DND-41 (cell line): ENCODE measurements at regions not wholly inside any gene's neighbourhood (a gene's known extent, or its start where the extent isn't known, plus 50 kb on each side); places are given as distances from the start of the nearest gene placed in this dataset.

Experiments
- ATAC-seq: fragments of 200-7000 bp; cut with Tn5 transposase; 3 replicates; pipeline ENCODE4 v1.9.1; 2021; ENCODE audit warnings: low read depth; ENCODE audit not compliant: insufficient read depth
- DNase-seq: peaks from one replicate; pipeline ENCODE4 v3.0.0-alpha.2; 2020
- H2AFZ ChIP-seq: 2 replicates; pipeline ENCODE4 v1.6.0; 2012; ENCODE audit warnings: low read depth, low read length
- H3K27ac ChIP-seq: 2 replicates; pipeline ENCODE4 v1.5.1; 2012; ENCODE audit warnings: low read length, inconsistent platforms
- H3K27me3 ChIP-seq: fragments of 200-600 bp; sonication (generic); 2 replicates; pipeline ENCODE4 v1.6.0; 2012; ENCODE audit warnings: low read length, mild to moderate bottlenecking, inconsistent platforms; ENCODE audit not compliant: insufficient read depth, poor library complexity
- H3K36me3 ChIP-seq: 2 replicates; pipeline ENCODE4 v1.5.1; 2012; ENCODE audit warnings: low read length, inconsistent platforms; ENCODE audit not compliant: insufficient read depth
- H3K4me1 ChIP-seq: 2 replicates; pipeline ENCODE4 v1.5.1; 2012; ENCODE audit warnings: mild to moderate bottlenecking, low read length; ENCODE audit not compliant: insufficient read depth
- H3K4me2 ChIP-seq: 2 replicates; pipeline ENCODE4 v1.6.0; 2012; ENCODE audit warnings: mild to moderate bottlenecking, moderate library complexity, low read length, inconsistent platforms; ENCODE audit not compliant: insufficient read depth
- H3K4me3 ChIP-seq, 2 experiments: fragments of 200-600 bp in 1 of 2; shearing (Covaris generic) in 1 of 2; 2 replicates each; pipeline ENCODE4 v1.5.1; 2012 to 2016; ENCODE audit warnings: inconsistent platforms in 2 of 2, low read length in 2 of 2, mild to moderate bottlenecking in 2 of 2, low read depth in 1 of 2, moderate library complexity in 1 of 2
- H3K79me2 ChIP-seq: 2 replicates; pipeline ENCODE4 v1.6.0; 2012; ENCODE audit warnings: low read length, inconsistent platforms; ENCODE audit not compliant: insufficient read depth
- H3K9ac ChIP-seq: 2 replicates; pipeline ENCODE4 v1.6.0; 2012; ENCODE audit warnings: low read depth, mild to moderate bottlenecking, inconsistent platforms, low read length, moderate library complexity
- H3K9me3 ChIP-seq: 2 replicates; pipeline ENCODE4 v1.5.1; 2012; ENCODE audit warnings: low read length, moderate library complexity, mild to moderate bottlenecking, inconsistent platforms; ENCODE audit not compliant: insufficient read depth, severe bottlenecking
- H4K20me1 ChIP-seq: 2 replicates; pipeline ENCODE4 v1.6.0; 2012; ENCODE audit warnings: low read length; ENCODE audit not compliant: insufficient read depth
- CTCF ChIP-seq: IDR thresholded peaks from 2 replicates; pipeline ENCODE4 v1.5.1; 2012; ENCODE audit warnings: borderline replicate concordance, low read length, moderate library complexity, mild to moderate bottlenecking; ENCODE audit not compliant: poor library complexity, severe bottlenecking; ENCODE audit errors: extremely low read depth
- EZH2 ChIP-seq: IDR thresholded peaks from 3 replicates; pipeline ENCODE4 v1.6.1; 2012; ENCODE audit warnings: borderline replicate concordance, low read depth, mild to moderate bottlenecking, moderate library complexity, low read length, inconsistent platforms; ENCODE audit not compliant: severe bottlenecking

- H4K20me1 ChIP-seq: no peaks in the 10 kb centered on the region
- ATAC-seq (no peak), DNase-seq (no peak)
- H3K4me1 ChIP-seq: no peaks in the 10 kb centered on the region
- H3K27ac ChIP-seq: no peak overlapping the region
- H3K4me3 ChIP-seq: no peak overlapping the region
- no peaks in the 10 kb centered on the region for H3K27me3 ChIP-seq
- no peaks in the 10 kb centered on the region for H3K79me2 ChIP-seq
- H3K36me3 ChIP-seq: no peaks in the 10 kb centered on the region
- no peaks in the 10 kb centered on the region for H3K9me3 ChIP-seq
- H3K4me2 ChIP-seq: no peak overlapping the region
- TF ChIP-seq CTCF (no peak), EZH2 (no peak)
- H2AFZ ChIP-seq: no peak overlapping the region
- H3K9ac ChIP-seq: no peak overlapping the region
Observed at GRCh38 chr5:116935561-116936162, 361.0 kb upstream of the SEMA6A start.

- Histone ChIP-seq H3K79me2 (no peaks in the 10 kb centered on the region), H3K4me3 (no peak overlapping the region), H3K27me3 (no peaks in the 10 kb centered on the region), H3K4me1 (no peaks in the 10 kb centered on the region), H2AFZ (no peak overlapping the region), H4K20me1 (no peaks in the 10 kb centered on the region), H3K36me3 (no peaks in the 10 kb centered on the region), H3K9me3 (no peaks in the 10 kb centered on the region), H3K4me2 (no peak overlapping the region), H3K27ac (no peak overlapping the region), H3K9ac (no peak overlapping the region)
- DNase-seq: no peak
- ATAC-seq: no peak
- TF ChIP-seq CTCF (no peak), EZH2 (no peak)
Observed at GRCh38 chr5:116930616-116931015, 356.0 kb upstream of the SEMA6A start.

- Histone ChIP-seq H3K27me3 (no peaks in the 10 kb centered on the region), H3K27ac (no peak overlapping the region), H3K4me3 (no peak overlapping the region), H4K20me1 (no peaks in the 10 kb centered on the region), H3K36me3 (no peaks in the 10 kb centered on the region), H3K9ac (no peak overlapping the region), H2AFZ (no peak overlapping the region), H3K9me3 (no peaks in the 10 kb centered on the region), H3K4me2 (no peak overlapping the region), H3K79me2 (no peaks in the 10 kb centered on the region), H3K4me1 (no peaks in the 10 kb centered on the region)
- TF ChIP-seq CTCF (no peak), EZH2 (no peak)
- DNase-seq (no peak), ATAC-seq (no peak)
Observed at GRCh38 chr5:116923344-116923743, 348.7 kb upstream of the SEMA6A start.
